SK-N-SH (cell line): ENCODE measurements at regions not wholly inside any gene's neighbourhood (a gene's known extent, or its start where the extent isn't known, plus 50 kb on each side); places are given as distances from the start of the nearest gene placed in this dataset.
"Not testable (repeated sequence)": the region's sequence is repeated elsewhere in the genome, so short reads cannot be mapped to it uniquely, and the experiment has no call there.

Source experiments
- CTCF ChIA-PET: fragments of 300-600, 350-600 bp; formaldehyde crosslinking; extraction: SDS; loops from one replicate; lab custom pipeline; 2021; lab: Yijun Ruan, JAX
- POLR2A ChIA-PET: fragments of 350-600 bp; sonication (Branson Sonifier 250); formaldehyde crosslinking; extraction: SDS; loops from one replicate; lab custom pipeline; 2020; ENCODE audit warnings: antibody characterized with exemption, inconsistent platforms; lab: Yijun Ruan, JAX
- DNase-seq: peaks from one replicate; pipeline ENCODE4 v3.0.0; 2012
- H2AFZ ChIP-seq: fragments of 200-600 bp; sonication (generic); 2 replicates; pipeline ENCODE4 v1.8.1; 2016; ENCODE audit warnings: antibody characterized with exemption, mild to moderate bottlenecking, low read depth
- H3F3A ChIP-seq: fragments of 200-600 bp; sonication (generic); replicated peaks from 2 replicates; pipeline ENCODE3; 2016; ENCODE audit warnings: antibody characterized with exemption, mild to moderate bottlenecking; ENCODE audit not compliant: insufficient read depth
- H3K27ac ChIP-seq, 2 experiments: fragments of 200-500 bp in 1 of 2; fragments of 200-600 bp in 1 of 2; sonication (Bioruptor generic) in 1 of 2; sonication (generic), shearing (Covaris generic) in 1 of 2; 2 replicates each; pipeline versions ENCODE4 v1.5.1 to v1.6.1; 2014 to 2016; ENCODE audit warnings: low read depth in 2 of 2, inconsistent platforms in 1 of 2, low read length in 1 of 2, mild to moderate bottlenecking in 1 of 2, mixed read lengths in 1 of 2
- H3K27me3 ChIP-seq: fragments of 200-600 bp; sonication (generic), shearing (Covaris generic); 2 replicates; pipeline ENCODE4 v1.6.1; 2016; ENCODE audit warnings: mixed run types; ENCODE audit not compliant: insufficient read depth
- H3K36me3 ChIP-seq, 2 experiments: fragments of 200-500 bp in 1 of 2; fragments of 200-600 bp in 1 of 2; sonication (Bioruptor generic) in 1 of 2; sonication (generic) in 1 of 2; replicated peaks in 1 of 2; 2 replicates each; pipeline versions ENCODE3 to v1.5.1; 2014 to 2016; ENCODE audit warnings: low read length in 1 of 2, mild to moderate bottlenecking in 1 of 2; ENCODE audit not compliant: insufficient read depth in 2 of 2, control insufficient read depth in 1 of 2
- H3K4me1 ChIP-seq, 2 experiments: fragments of 200-500 bp in 1 of 2; fragments of 200-600 bp in 1 of 2; sonication (Bioruptor generic) in 1 of 2; sonication (generic), shearing (Covaris generic) in 1 of 2; 2 replicates each; pipeline versions ENCODE4 v1.5.1 to v1.6.1; 2014 to 2016; ENCODE audit warnings: low read depth in 1 of 2, low read length in 1 of 2, mixed run types in 1 of 2; ENCODE audit not compliant: insufficient read depth in 2 of 2, control insufficient read depth in 1 of 2
- H3K4me2 ChIP-seq: fragments of 200-600 bp; sonication (generic), shearing (Covaris generic); 2 replicates; pipeline ENCODE4 v1.6.1; 2017; ENCODE audit warnings: mixed run types
- H3K4me3 ChIP-seq, 2 experiments: fragments of 200-500 bp in 1 of 2; fragments of 200-600 bp in 1 of 2; sonication (Bioruptor generic) in 1 of 2; sonication (generic), shearing (Covaris generic) in 1 of 2; 2 replicates each; pipeline versions ENCODE4 v1.5.1 to v1.8.1; 2014 to 2016; ENCODE audit warnings: low read depth in 2 of 2, inconsistent platforms in 1 of 2, low read length in 1 of 2, mild to moderate bottlenecking in 1 of 2, mixed read lengths in 1 of 2, moderate library complexity in 1 of 2
- H3K79me2 ChIP-seq: fragments of 200-600 bp; sonication (generic); 2 replicates; pipeline ENCODE4 v1.8.1; 2017; ENCODE audit warnings: mild to moderate bottlenecking; ENCODE audit not compliant: insufficient read depth
- H3K9ac ChIP-seq: fragments of 200-600 bp; sonication (generic); 2 replicates; pipeline ENCODE4 v1.6.1; 2017; ENCODE audit warnings: mixed run types
- H3K9me2 ChIP-seq: fragments of 200-600 bp; sonication (generic); 2 replicates; pipeline ENCODE4 v1.6.1; 2017; ENCODE audit warnings: mixed run types
- H3K9me3 ChIP-seq: fragments of 200-600 bp; sonication (generic); 2 replicates; pipeline ENCODE4 v1.6.1; 2017; ENCODE audit warnings: mixed run types, mild to moderate bottlenecking, moderate library complexity
- H4K20me1 ChIP-seq: fragments of 200-600 bp; sonication (generic); 2 replicates; pipeline ENCODE4 v1.6.1; 2017; ENCODE audit warnings: mild to moderate bottlenecking, mixed run types; ENCODE audit not compliant: insufficient read depth
- FOXM1 ChIP-seq: IDR thresholded peaks from 2 replicates; pipeline ENCODE4 v1.4.0; 2012; ENCODE audit warnings: low read depth, mild to moderate bottlenecking
- GABPA ChIP-seq: IDR thresholded peaks from 2 replicates; pipeline ENCODE4 v1.4.0; 2012; ENCODE audit warnings: low read depth, mild to moderate bottlenecking
- GATA2 ChIP-seq: sonication (generic); formaldehyde crosslinking; IDR thresholded peaks from 2 replicates; pipeline ENCODE4 v1.5.0; 2020; ENCODE audit warnings: mild to moderate bottlenecking, missing genetic modification reagents
- NFIC ChIP-seq: IDR thresholded peaks from 2 replicates; pipeline ENCODE4 v1.4.0; 2012; ENCODE audit warnings: borderline replicate concordance
- RAD21 ChIP-seq: IDR thresholded peaks from 2 replicates; pipeline ENCODE4 v1.6.1; 2012; ENCODE audit warnings: mild to moderate bottlenecking, low read length
- RXRA ChIP-seq: IDR thresholded peaks from 2 replicates; pipeline ENCODE4 v1.4.0; 2012; ENCODE audit warnings: low read depth, mild to moderate bottlenecking, borderline replicate concordance
- SMC3 ChIP-seq: IDR thresholded peaks from 2 replicates; pipeline ENCODE4 v1.6.1; 2012; ENCODE audit warnings: low read depth, low read length, improper control_type of control experiment
- TCF12 ChIP-seq: IDR thresholded peaks from 2 replicates; pipeline ENCODE4 v1.4.0; 2012
- WGBS: methylation state at CpG from one replicate; pipeline ENCODE4 v1.1.6; 2017; ENCODE audit warnings: low lambda C conversion rate; 5-methylcytosine and 5-hydroxymethylcytosine counted together
- TF ChIP-seq, protein P1 (sequence below): fragments of 150-350 bp; IDR thresholded peaks from 2 replicates; pipeline ENCODE4 v1.6.1; 2016; ENCODE audit warnings: mild to moderate bottlenecking, low read depth, low read length
- TF ChIP-seq, protein P2 (sequence below): IDR thresholded peaks from 2 replicates; pipeline ENCODE4 v1.6.1; 2012; ENCODE audit warnings: mild to moderate bottlenecking, low read depth, low read length, moderate library complexity

DNA sequence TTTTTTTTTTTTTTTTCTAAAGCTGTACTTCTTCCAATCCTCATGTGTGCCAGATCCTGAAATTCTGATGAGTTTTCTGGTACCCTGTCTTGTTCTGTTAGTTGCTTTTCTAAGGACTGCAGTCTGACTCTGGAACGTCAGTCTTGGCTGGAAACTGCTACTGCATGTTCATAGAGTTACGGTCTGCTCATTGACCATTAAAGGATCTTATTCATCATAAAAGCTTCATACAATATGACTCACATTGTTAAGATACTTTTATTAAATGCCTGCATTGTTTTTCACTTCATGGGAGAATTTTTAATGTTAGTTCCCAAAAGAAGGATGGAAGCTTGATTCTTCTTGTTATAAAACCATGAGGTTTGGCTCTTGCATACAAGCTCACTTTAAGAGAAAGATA lies 233.6 kb downstream of the SYT10 start:
- Histone ChIP-seq H4K20me1 (no peaks in the 10 kb centered on the region), H2AFZ (no peak overlapping the region), H3K4me3 (no peak overlapping the region), H3K9me3 (no peaks in the 10 kb centered on the region), H3K4me2 (no peak overlapping the region), H3K4me1 (no peaks in the 10 kb centered on the region)
- TF ChIP-seq NFIC (no peak), GATA2 (CRISPR knock-in tag) (no peak), TCF12 (no peak), RAD21 (no peak), GABPA (no peak), SMC3 (no peak), RXRA (no peak), FOXM1 (no peak)
- TF ChIP-seq, protein P1, sequence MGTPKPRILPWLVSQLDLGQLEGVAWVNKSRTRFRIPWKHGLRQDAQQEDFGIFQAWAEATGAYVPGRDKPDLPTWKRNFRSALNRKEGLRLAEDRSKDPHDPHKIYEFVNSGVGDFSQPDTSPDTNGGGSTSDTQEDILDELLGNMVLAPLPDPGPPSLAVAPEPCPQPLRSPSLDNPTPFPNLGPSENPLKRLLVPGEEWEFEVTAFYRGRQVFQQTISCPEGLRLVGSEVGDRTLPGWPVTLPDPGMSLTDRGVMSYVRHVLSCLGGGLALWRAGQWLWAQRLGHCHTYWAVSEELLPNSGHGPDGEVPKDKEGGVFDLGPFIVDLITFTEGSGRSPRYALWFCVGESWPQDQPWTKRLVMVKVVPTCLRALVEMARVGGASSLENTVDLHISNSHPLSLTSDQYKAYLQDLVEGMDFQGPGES: no peak
- TF ChIP-seq, protein P2, sequence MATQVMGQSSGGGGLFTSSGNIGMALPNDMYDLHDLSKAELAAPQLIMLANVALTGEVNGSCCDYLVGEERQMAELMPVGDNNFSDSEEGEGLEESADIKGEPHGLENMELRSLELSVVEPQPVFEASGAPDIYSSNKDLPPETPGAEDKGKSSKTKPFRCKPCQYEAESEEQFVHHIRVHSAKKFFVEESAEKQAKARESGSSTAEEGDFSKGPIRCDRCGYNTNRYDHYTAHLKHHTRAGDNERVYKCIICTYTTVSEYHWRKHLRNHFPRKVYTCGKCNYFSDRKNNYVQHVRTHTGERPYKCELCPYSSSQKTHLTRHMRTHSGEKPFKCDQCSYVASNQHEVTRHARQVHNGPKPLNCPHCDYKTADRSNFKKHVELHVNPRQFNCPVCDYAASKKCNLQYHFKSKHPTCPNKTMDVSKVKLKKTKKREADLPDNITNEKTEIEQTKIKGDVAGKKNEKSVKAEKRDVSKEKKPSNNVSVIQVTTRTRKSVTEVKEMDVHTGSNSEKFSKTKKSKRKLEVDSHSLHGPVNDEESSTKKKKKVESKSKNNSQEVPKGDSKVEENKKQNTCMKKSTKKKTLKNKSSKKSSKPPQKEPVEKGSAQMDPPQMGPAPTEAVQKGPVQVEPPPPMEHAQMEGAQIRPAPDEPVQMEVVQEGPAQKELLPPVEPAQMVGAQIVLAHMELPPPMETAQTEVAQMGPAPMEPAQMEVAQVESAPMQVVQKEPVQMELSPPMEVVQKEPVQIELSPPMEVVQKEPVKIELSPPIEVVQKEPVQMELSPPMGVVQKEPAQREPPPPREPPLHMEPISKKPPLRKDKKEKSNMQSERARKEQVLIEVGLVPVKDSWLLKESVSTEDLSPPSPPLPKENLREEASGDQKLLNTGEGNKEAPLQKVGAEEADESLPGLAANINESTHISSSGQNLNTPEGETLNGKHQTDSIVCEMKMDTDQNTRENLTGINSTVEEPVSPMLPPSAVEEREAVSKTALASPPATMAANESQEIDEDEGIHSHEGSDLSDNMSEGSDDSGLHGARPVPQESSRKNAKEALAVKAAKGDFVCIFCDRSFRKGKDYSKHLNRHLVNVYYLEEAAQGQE: no peak
- TF ChIP-seq, all 33 proteins: peak for 0
- Histone ChIP-seq H3K79me2 (no peaks in the 10 kb centered on the region), H3K36me3 (no peaks in the 10 kb centered on the region), H3K27ac (no peak overlapping the region), H3K27me3 (no peaks in the 10 kb centered on the region), H3K9ac (no peak overlapping the region), H3F3A (no peaks in the 10 kb centered on the region), H3K9me2 (no peaks in the 10 kb centered on the region)
- no peak for DNase-seq
- WGBS: 2% methylated on average over 2 of the region's 2 CpGs
- ChIA-PET CTCF (no interaction called here), POLR2A (interaction anchor here (0.6 kb wide), 1 partner anchor 18 kb away, joined by 4 read pairs; no protein-coding TSS in a partner anchor)

- H2AFZ ChIP-seq, CTCF ChIA-PET, H3K27ac ChIP-seq, H3K4me1 ChIP-seq, H3K4me2 ChIP-seq, H3K36me3 ChIP-seq, H3K79me2 ChIP-seq, H3K9ac ChIP-seq, H3K4me3 ChIP-seq, POLR2A ChIA-PET, H3K9me2 ChIP-seq, H3K27me3 ChIP-seq, DNase-seq, H4K20me1 ChIP-seq, H3F3A ChIP-seq, H3K9me3 ChIP-seq: not testable (repeated sequence)
Observed at GRCh38 chr12:33194389-33194788, 245.2 kb downstream of the SYT10 start.
